A673 (cell line): ENCODE measurements at regions not wholly inside any gene's neighbourhood (a gene's known extent, or its start where the extent isn't known, plus 50 kb on each side); places are given as distances from the start of the nearest gene placed in this dataset.

Experiments used
- CTCF ChIP-seq: fragments of 300-800, 200-600 bp; sonication (generic); conservative IDR thresholded peaks from 2 replicates; pipeline ENCODE4 v1.5.1; 2017; ENCODE audit warnings: low read depth, mild to moderate bottlenecking, antibody characterized with exemption, low read length, moderate library complexity, mixed read lengths
- EZH2 ChIP-seq: fragments of 200-600 bp; sonication (generic); IDR thresholded peaks from 2 replicates; pipeline ENCODE4 v1.6.1; 2017; ENCODE audit warnings: borderline replicate concordance, low read depth, mild to moderate bottlenecking, mixed read lengths, antibody characterized with exemption, low read length; ENCODE audit not compliant: poor library complexity, severe bottlenecking

- no peak for TF ChIP-seq EZH2
- TF ChIP-seq CTCF: no peak
These were observed 155.0 kb upstream of the RPS6KA3 start for GRCh38 chrX:20421697-20422096.
